GM12892 (cell line): ENCODE measurements at regions not wholly inside any gene's neighbourhood (a gene's known extent, or its start where the extent isn't known, plus 50 kb on each side); places are given as distances from the start of the nearest gene placed in this dataset.

Experiments used
- POLR2AphosphoS5 ChIP-seq: IDR thresholded peaks from 2 replicates; pipeline ENCODE4 v1.6.1; 2011; ENCODE audit warnings: low read depth, low read length, control low read depth
- TAF1 ChIP-seq: IDR thresholded peaks from 2 replicates; pipeline ENCODE4 v1.6.1; 2011; ENCODE audit warnings: low read depth, mild to moderate bottlenecking, control low read depth, low read length, borderline replicate concordance

DNA sequence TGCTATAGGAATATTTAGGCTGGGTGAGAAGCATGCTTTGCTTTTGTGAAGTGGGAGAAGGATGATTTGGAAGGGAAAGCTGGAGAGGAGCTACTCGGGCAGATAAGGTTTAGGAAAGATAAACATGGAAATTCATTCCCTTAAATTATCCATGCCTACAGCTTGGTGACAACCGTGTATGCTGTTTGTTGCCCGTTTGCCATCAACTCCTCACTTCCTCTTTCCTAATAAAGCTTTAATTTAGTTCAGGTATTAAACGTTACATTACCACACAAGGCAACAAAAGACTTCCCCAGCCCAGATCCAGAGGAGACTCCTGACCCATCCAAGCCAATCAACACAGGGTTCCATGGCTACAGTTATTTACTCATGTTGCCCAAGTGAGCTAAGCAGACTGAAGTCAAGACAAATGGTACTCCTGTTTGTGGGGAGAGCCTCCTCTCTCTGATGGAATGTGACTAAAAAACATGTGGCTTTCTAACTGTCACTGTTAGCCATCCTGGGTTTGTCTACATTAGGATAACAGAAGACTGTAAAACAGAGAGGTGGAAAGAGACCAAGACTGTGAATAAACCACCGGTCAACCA, 101.7 kb upstream of the GRAMD1B start:
- TF ChIP-seq TAF1: no peak
- no peak for TF ChIP-seq POLR2AphosphoS5
